ENCODE measurements at regions not wholly inside any gene's neighbourhood (a gene's known extent, or its start where the extent isn't known, plus 50 kb on each side); places are given as distances from the start of the nearest gene placed in this dataset.

- Mint-ChIP-seq H3K27me3 (ENCODE audit: low read depth) (no peaks in the 10 kb centered on the region), H3K36me3 (ENCODE audit: insufficient read depth in 1 of 3, low read depth in 3 of 3) (peaks cover 8 to 21% (median 15%) of the 10 kb centered on the region in 3 experiments), H3K27ac (no peak overlapping the region), H3K4me3 (no peak overlapping the region), H3K4me1 (peaks cover 0 to 4% of the 10 kb centered on the region in 2 experiments; a peak in 1 of 4 replicates), H3K9me3 (peaks cover 17% of the 10 kb centered on the region in 2 experiments; a peak in 4 of 5 replicates)
- no peak overlapping the region for H4K91ac ChIP-seq (ENCODE audit: insufficient read length, low read depth, low read length)
- H2BK20ac ChIP-seq (ENCODE audit: low read depth, low read length, poor library complexity, severe bottlenecking): no peak overlapping the region
- H2AFZ ChIP-seq (ENCODE audit: low read length): no peak overlapping the region
- TF ChIP-seq, protein P1, sequence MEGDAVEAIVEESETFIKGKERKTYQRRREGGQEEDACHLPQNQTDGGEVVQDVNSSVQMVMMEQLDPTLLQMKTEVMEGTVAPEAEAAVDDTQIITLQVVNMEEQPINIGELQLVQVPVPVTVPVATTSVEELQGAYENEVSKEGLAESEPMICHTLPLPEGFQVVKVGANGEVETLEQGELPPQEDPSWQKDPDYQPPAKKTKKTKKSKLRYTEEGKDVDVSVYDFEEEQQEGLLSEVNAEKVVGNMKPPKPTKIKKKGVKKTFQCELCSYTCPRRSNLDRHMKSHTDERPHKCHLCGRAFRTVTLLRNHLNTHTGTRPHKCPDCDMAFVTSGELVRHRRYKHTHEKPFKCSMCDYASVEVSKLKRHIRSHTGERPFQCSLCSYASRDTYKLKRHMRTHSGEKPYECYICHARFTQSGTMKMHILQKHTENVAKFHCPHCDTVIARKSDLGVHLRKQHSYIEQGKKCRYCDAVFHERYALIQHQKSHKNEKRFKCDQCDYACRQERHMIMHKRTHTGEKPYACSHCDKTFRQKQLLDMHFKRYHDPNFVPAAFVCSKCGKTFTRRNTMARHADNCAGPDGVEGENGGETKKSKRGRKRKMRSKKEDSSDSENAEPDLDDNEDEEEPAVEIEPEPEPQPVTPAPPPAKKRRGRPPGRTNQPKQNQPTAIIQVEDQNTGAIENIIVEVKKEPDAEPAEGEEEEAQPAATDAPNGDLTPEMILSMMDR (conservative IDR thresholded peaks at IDR 0.05): no peak
- H3K9ac ChIP-seq (ENCODE audit: extremely low read depth, insufficient read length, low read length): no peak overlapping the region
- H3T11ph ChIP-seq (ENCODE audit: low read length): no peak overlapping the region
- H3K56ac ChIP-seq (ENCODE audit: insufficient read length, low read depth, low read length): no peak overlapping the region
- no peak overlapping the region for H4K8ac ChIP-seq (replicated peaks; ENCODE audit: insufficient read length, low read depth, low read length)
- no peaks in the 10 kb centered on the region for H3K23me2 ChIP-seq (ENCODE audit: insufficient read length, low read depth, low read length, poor library complexity, severe bottlenecking)
- H3K27me3 ChIP-seq (ENCODE audit: insufficient read depth, low read length): no peaks in the 10 kb centered on the region
- no peak overlapping the region for H2BK120ac ChIP-seq (ENCODE audit: low read depth, low read length, poor library complexity, severe bottlenecking)
- H3K23ac ChIP-seq (ENCODE audit: insufficient read length, low read depth, low read length): no peak overlapping the region
- no peaks in the 10 kb centered on the region for H4K20me1 ChIP-seq (ENCODE audit: control insufficient read depth, insufficient read depth, insufficient read length)
- no peak overlapping the region for H3K4me2 ChIP-seq (ENCODE audit: insufficient read depth, insufficient read length, low read length)
- H3K79me1 ChIP-seq (ENCODE audit: insufficient read depth, low read depth, low read length, poor library complexity, severe bottlenecking): no peaks in the 10 kb centered on the region
- no peaks in the 10 kb centered on the region for H3K9me3 ChIP-seq (ENCODE audit: control insufficient read depth, low read depth, low read length)
- no peak overlapping the region for H2BK15ac ChIP-seq (ENCODE audit: low read depth, low read length)
- no peaks in the 10 kb centered on the region for H3K79me2 ChIP-seq (ENCODE audit: insufficient read depth, low read length)
- H3K4me1 ChIP-seq (ENCODE audit: insufficient read depth, low read length): no peaks in the 10 kb centered on the region
- no peak overlapping the region for H3K18ac ChIP-seq (ENCODE audit: insufficient read length, low read depth, low read length)
- no peak for DNase-seq
- H2BK12ac ChIP-seq (ENCODE audit: insufficient read length, low read depth, low read length): no peak overlapping the region
- H2BK5ac ChIP-seq (ENCODE audit: insufficient read length, low read length): no peak overlapping the region
- no peak overlapping the region for H3K14ac ChIP-seq (ENCODE audit: insufficient read depth, low read length)
- no peak overlapping the region for H3K27ac ChIP-seq (ENCODE audit: insufficient read length, low read depth, low read length)
- no peak overlapping the region for H4K5ac ChIP-seq (ENCODE audit: insufficient read length, low read depth, low read length)
- no CpG with 5 or more reads among the region's 1 CpG for WGBS (ENCODE audit: extremely low coverage, insufficient read length, low lambda C conversion rate)
- no peak overlapping the region for H3K4ac ChIP-seq (ENCODE audit: low read depth, low read length)
- H2AK5ac ChIP-seq (ENCODE audit: insufficient read length, low read length): no peak overlapping the region
Measured at GRCh38 chr3:190205739-190206138, 85.0 kb upstream of the P3H2 start.

All from H9 (cell line).